Effector memory CD8-positive, alpha-beta T cell (primary cell): ENCODE measurements at regions not wholly inside any gene's neighbourhood (a gene's known extent, or its start where the extent isn't known, plus 50 kb on each side); places are given as distances from the start of the nearest gene placed in this dataset.

ENCODE experiments used
- ATAC-seq: fragments of 150-1000 bp; cut with Tn5 transposase; replicated peaks from 2 replicates; pipeline ENCODE4 v1.10.0; 2021; ENCODE audit warnings: mild to moderate bottlenecking, moderate library complexity
- DNase-seq, 3 experiments: peaks; one replicate each; pipeline ENCODE4 v3.0.0; 2021
- H3K27ac Mint-ChIP-seq, 2 donors: one replicate each; pipeline ENCODE4 v1.8.0; 2022; ENCODE audit warnings: mild to moderate bottlenecking in 2 of 2, mixed read lengths in 2 of 2, moderate library complexity in 2 of 2
- H3K27me3 Mint-ChIP-seq, 2 donors: one replicate each; pipeline ENCODE4 v1.8.0; 2022; ENCODE audit warnings: mixed read lengths in 2 of 2
- H3K36me3 Mint-ChIP-seq: one replicate; pipeline ENCODE4 v1.8.0; 2022; ENCODE audit warnings: mild to moderate bottlenecking, moderate library complexity, mixed read lengths; ENCODE audit not compliant: insufficient read depth
- H3K4me1 Mint-ChIP-seq, 2 donors: one replicate each; pipeline ENCODE4 v1.8.0; 2022; ENCODE audit warnings: low read depth in 2 of 2, mixed read lengths in 2 of 2
- H3K4me3 Mint-ChIP-seq, 2 donors: one replicate each; pipeline ENCODE4 v1.8.0; 2022; ENCODE audit warnings: mild to moderate bottlenecking in 2 of 2, mixed read lengths in 2 of 2, moderate library complexity in 2 of 2
- H3K9me3 Mint-ChIP-seq, 2 donors: one replicate each; pipeline ENCODE4 v1.8.0; 2022; ENCODE audit warnings: mixed read lengths in 2 of 2

GRCh38 chr22:48276994-48277867 lies 1514.8 kb downstream of the TBC1D22A start:
- no peak overlapping the region for H3K27ac Mint-ChIP-seq

GRCh38 chr22:48275412-48275811 lies 1513.0 kb downstream of the TBC1D22A start:
- Mint-ChIP-seq H3K9me3 (no peaks in the 10 kb centered on the region), H3K27me3 (peaks cover 16 to 67% of the 10 kb centered on the region in 2 donors), H3K4me3 (no peak overlapping the region), H3K36me3 (no peaks in the 10 kb centered on the region), H3K4me1 (peaks cover 0 to 4% of the 10 kb centered on the region in 2 donors), H3K27ac (no peak overlapping the region)
- DNase-seq (no peak), ATAC-seq (no peak)

More at GRCh38 chr22:48276994-48277867, 1514.8 kb downstream of the TBC1D22A start:
- H3K36me3 Mint-ChIP-seq: no peaks in the 10 kb centered on the region
- no peak for ATAC-seq
- H3K9me3 Mint-ChIP-seq: no peaks in the 10 kb centered on the region
- H3K27me3 Mint-ChIP-seq: peaks cover 16 to 57% of the 10 kb centered on the region in 2 donors
- no peak overlapping the region for H3K4me3 Mint-ChIP-seq
- no peak for DNase-seq
- peaks cover 0 to 4% of the 10 kb centered on the region in 2 donors for H3K4me1 Mint-ChIP-seq

- ATAC-seq: no peak
- Mint-ChIP-seq H3K9me3 (no peaks in the 10 kb centered on the region), H3K4me3 (no peak overlapping the region), H3K27me3 (peaks cover 26 to 45% of the 10 kb centered on the region in 2 donors), H3K4me1 (no peaks in the 10 kb centered on the region), H3K36me3 (no peaks in the 10 kb centered on the region), H3K27ac (no peak overlapping the region)
- DNase-seq: no peak
Observed at GRCh38 chr22:48270731-48271130, 1508.3 kb downstream of the TBC1D22A start.

- DNase-seq: no peak
- Mint-ChIP-seq H3K36me3 (no peaks in the 10 kb centered on the region), H3K27ac (no peak overlapping the region), H3K9me3 (no peaks in the 10 kb centered on the region), H3K4me3 (no peak overlapping the region), H3K27me3 (peaks cover 26 to 37% of the 10 kb centered on the region in 2 donors), H3K4me1 (no peaks in the 10 kb centered on the region)
- no peak for ATAC-seq
Observed at GRCh38 chr22:48268771-48269552, 1506.5 kb downstream of the TBC1D22A start.

DNA sequence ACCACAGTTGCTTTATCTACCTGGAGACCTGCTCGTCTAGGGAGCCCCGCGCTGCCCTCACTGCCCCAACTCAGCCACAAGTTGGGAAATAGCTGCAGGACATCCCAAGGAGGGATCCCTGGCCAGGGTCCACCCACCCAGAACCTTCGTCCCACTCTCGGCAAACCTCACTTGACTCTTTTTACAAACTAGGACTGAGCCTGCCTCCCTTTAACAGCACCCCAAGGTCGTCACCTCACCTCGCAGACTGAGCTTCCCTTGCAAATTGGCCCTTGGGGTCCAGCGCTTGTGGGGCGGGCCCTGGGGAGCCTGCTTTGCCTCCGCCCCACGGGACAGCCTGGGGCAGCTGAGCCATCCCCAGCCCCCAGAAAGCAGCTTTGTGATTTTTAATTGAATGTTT lies 1505.8 kb downstream of the TBC1D22A start:
- Mint-ChIP-seq H3K9me3 (no peaks in the 10 kb centered on the region), H3K4me3 (no peak overlapping the region), H3K27me3 (peaks cover 26 to 41% of the 10 kb centered on the region in 2 donors), H3K36me3 (no peaks in the 10 kb centered on the region), H3K27ac (no peak overlapping the region), H3K4me1 (no peaks in the 10 kb centered on the region)
- ATAC-seq (no peak), DNase-seq (no peak)

- Mint-ChIP-seq H3K4me3 (no peak overlapping the region), H3K4me1 (no peaks in the 10 kb centered on the region), H3K27ac (no peak overlapping the region), H3K9me3 (no peaks in the 10 kb centered on the region), H3K27me3 (peaks cover 26 to 41% of the 10 kb centered on the region in 2 donors), H3K36me3 (no peaks in the 10 kb centered on the region)
- ATAC-seq (no peak), DNase-seq (no peak)
Observed at GRCh38 chr22:48267681-48268080, 1505.2 kb downstream of the TBC1D22A start.

GRCh38 chr22:48265000-48265625 lies 1502.7 kb downstream of the TBC1D22A start:
- no peak for ATAC-seq
- peaks cover 23 to 26% of the 10 kb centered on the region in 2 donors for H3K27me3 Mint-ChIP-seq
- no peaks in the 10 kb centered on the region for H3K9me3 Mint-ChIP-seq
- no peak overlapping the region for H3K4me3 Mint-ChIP-seq
- no peaks in the 10 kb centered on the region for H3K36me3 Mint-ChIP-seq
- no peak for DNase-seq
- H3K4me1 Mint-ChIP-seq: no peaks in the 10 kb centered on the region
- H3K27ac Mint-ChIP-seq: no peak overlapping the region

- no peak overlapping the region for H3K4me3 Mint-ChIP-seq
- DNase-seq (no peak), ATAC-seq (no peak)
- no peaks in the 10 kb centered on the region for H3K4me1 Mint-ChIP-seq
- H3K9me3 Mint-ChIP-seq: no peaks in the 10 kb centered on the region
- no peak overlapping the region for H3K27ac Mint-ChIP-seq
- H3K36me3 Mint-ChIP-seq: no peaks in the 10 kb centered on the region
- H3K27me3 Mint-ChIP-seq: peaks cover 23 to 25% of the 10 kb centered on the region in 2 donors
Observed at GRCh38 chr22:48264586-48264985, 1502.1 kb downstream of the TBC1D22A start.

DNA sequence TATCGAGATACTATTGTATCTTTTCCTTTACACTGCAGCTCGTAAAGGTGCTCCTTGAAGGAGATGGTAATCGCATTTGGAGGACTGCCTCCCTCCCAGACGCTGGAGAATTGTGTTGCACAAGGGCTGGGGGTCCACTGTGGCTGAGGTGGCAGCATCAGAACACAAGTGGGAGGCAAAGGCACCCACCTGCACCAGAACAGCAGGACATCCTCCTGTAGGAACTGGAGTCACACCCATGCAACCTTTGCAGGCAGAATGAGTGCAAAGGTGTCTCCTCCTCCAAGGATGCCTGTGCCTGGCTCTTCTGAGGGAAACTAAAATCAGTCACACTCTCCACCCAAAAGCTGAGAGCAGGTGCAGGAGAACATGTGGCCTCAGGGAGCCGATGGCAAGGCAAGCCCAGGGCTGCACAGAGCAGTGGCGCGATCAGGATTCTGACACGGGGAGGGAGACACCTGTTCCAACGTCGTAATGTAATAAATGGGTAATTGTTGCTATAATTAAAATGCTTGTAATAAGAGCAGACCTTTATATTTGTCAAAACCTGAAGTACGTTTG lies 1501.4 kb downstream of the TBC1D22A start:
- Mint-ChIP-seq H3K4me3 (no peak overlapping the region), H3K27ac (no peak overlapping the region), H3K9me3 (no peaks in the 10 kb centered on the region), H3K36me3 (no peaks in the 10 kb centered on the region), H3K27me3 (peaks cover 18 to 20% of the 10 kb centered on the region in 2 donors), H3K4me1 (no peaks in the 10 kb centered on the region)
- DNase-seq (no peak), ATAC-seq (no peak)

DNA sequence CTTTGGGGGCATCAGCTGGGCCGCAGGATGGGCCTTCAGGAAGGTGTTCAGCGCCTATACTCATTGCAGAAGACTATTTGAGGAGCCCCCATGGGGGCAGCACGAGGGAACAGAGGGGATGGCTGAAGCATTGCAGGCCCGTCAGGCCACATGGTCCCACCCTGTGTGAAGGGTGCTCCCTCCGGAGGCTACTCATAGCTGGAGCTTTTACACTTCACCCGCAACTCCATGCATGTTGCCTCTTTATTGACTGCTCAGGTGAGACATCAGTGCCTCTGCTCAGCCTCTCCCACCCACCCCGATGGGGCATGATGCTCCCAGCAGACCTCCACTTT lies 1500.9 kb downstream of the TBC1D22A start:
- Mint-ChIP-seq H3K4me3 (no peak overlapping the region), H3K4me1 (peaks cover 0 to under 1% of the 10 kb centered on the region in 2 donors), H3K9me3 (no peaks in the 10 kb centered on the region), H3K27ac (no peak overlapping the region), H3K27me3 (peaks cover 17 to 18% of the 10 kb centered on the region in 2 donors), H3K36me3 (no peaks in the 10 kb centered on the region)
- ATAC-seq (no peak), DNase-seq (no peak)

GRCh38 chr22:48262596-48263430 lies 1500.4 kb downstream of the TBC1D22A start:
- Mint-ChIP-seq H3K4me1 (peaks cover 0 to 5% of the 10 kb centered on the region in 2 donors), H3K27ac (no peak overlapping the region), H3K27me3 (peaks cover 17 to 20% of the 10 kb centered on the region in 2 donors), H3K9me3 (no peaks in the 10 kb centered on the region), H3K36me3 (no peaks in the 10 kb centered on the region), H3K4me3 (no peak overlapping the region)
- no peak for ATAC-seq
- DNase-seq: no peak

GRCh38 chr22:48261706-48262105 lies 1499.3 kb downstream of the TBC1D22A start:
- Mint-ChIP-seq H3K27ac (no peak overlapping the region), H3K4me3 (no peak overlapping the region), H3K36me3 (no peaks in the 10 kb centered on the region), H3K4me1 (peaks cover 0 to 5% of the 10 kb centered on the region in 2 donors), H3K27me3 (peaks cover 15 to 18% of the 10 kb centered on the region in 2 donors), H3K9me3 (no peaks in the 10 kb centered on the region)
- no peak for ATAC-seq
- no peak for DNase-seq
